DOHH2 (cell line): ENCODE measurements at regions not wholly inside any gene's neighbourhood (a gene's known extent, or its start where the extent isn't known, plus 50 kb on each side); places are given as distances from the start of the nearest gene placed in this dataset.

Experiments used
- H3F3A ChIP-seq: fragments of 200-600 bp; sonication (generic), shearing (Covaris generic); 2 replicates; pipeline ENCODE4 v1.6.0; 2016; ENCODE audit warnings: antibody characterized with exemption, mild to moderate bottlenecking; ENCODE audit not compliant: control insufficient read depth, insufficient read depth
- H3K27ac ChIP-seq: fragments of 200-600 bp; sonication (generic); 2 replicates; pipeline ENCODE4 v1.5.1; 2014; ENCODE audit warnings: low read depth, mild to moderate bottlenecking, low read length, moderate library complexity
- H3K27me3 ChIP-seq: fragments of 200-600 bp; sonication (generic); 2 replicates; pipeline ENCODE4 v1.6.1; 2014; ENCODE audit warnings: mild to moderate bottlenecking, low read length, mixed read lengths; ENCODE audit not compliant: control insufficient read depth
- H3K36me3 ChIP-seq: fragments of 200-600 bp; sonication (generic); 2 replicates; pipeline ENCODE4 v1.6.1; 2014; ENCODE audit warnings: mild to moderate bottlenecking, low read length, moderate library complexity, mixed read lengths; ENCODE audit not compliant: control insufficient read depth
- H3K4me1 ChIP-seq: fragments of 200-600 bp; sonication (generic); 2 replicates; pipeline ENCODE4 v1.6.1; 2014; ENCODE audit warnings: mild to moderate bottlenecking, low read length, mixed read lengths; ENCODE audit not compliant: control insufficient read depth
- H3K4me2 ChIP-seq: fragments of 200-600 bp; sonication (generic); 2 replicates; pipeline ENCODE4 v1.6.0; 2014; ENCODE audit warnings: mild to moderate bottlenecking, low read length, moderate library complexity
- H3K4me3 ChIP-seq: fragments of 200-600 bp; sonication (generic); 2 replicates; pipeline ENCODE4 v1.5.1; 2014; ENCODE audit warnings: mild to moderate bottlenecking, low read length, mixed read lengths
- H3K79me2 ChIP-seq: fragments of 200-600 bp; sonication (generic); 2 replicates; pipeline ENCODE4 v1.6.1; 2014; ENCODE audit warnings: mild to moderate bottlenecking, low read length, mixed read lengths; ENCODE audit not compliant: control insufficient read depth
- H3K9me2 ChIP-seq: fragments of 200-600 bp; sonication (generic); replicated peaks from 2 replicates; pipeline ENCODE4 v1.6.1; 2014; ENCODE audit warnings: mild to moderate bottlenecking, low read length, mixed read lengths; ENCODE audit not compliant: control insufficient read depth
- H3K9me3 ChIP-seq: fragments of 200-600 bp; sonication (generic); 2 replicates; pipeline ENCODE4 v1.6.1; 2014; ENCODE audit warnings: antibody characterized with exemption, low read length, mixed read lengths; ENCODE audit not compliant: control insufficient read depth, insufficient read depth
- H4K20me1 ChIP-seq: fragments of 200-600 bp; sonication (generic); 2 replicates; pipeline ENCODE4 v1.6.0; 2014; ENCODE audit warnings: low read depth, mild to moderate bottlenecking, antibody characterized with exemption, low read length, moderate library complexity; ENCODE audit not compliant: control insufficient read depth, insufficient read depth
- CTCF ChIP-seq: fragments of 200-600 bp; sonication (generic); IDR thresholded peaks from one replicate; pipeline ENCODE4 v1.5.1; 2014; ENCODE audit warnings: antibody characterized with exemption, mild to moderate bottlenecking, low read depth, low read length; ENCODE audit not compliant: poor library complexity, severe bottlenecking
- EZH2phosphoT487 ChIP-seq: fragments of 200-600 bp; sonication (generic); IDR thresholded peaks from 2 replicates; pipeline ENCODE4 v1.6.1; 2017; ENCODE audit warnings: borderline replicate concordance, mild to moderate bottlenecking, antibody characterized with exemption, low read length, moderate library complexity, mixed read lengths

DNA sequence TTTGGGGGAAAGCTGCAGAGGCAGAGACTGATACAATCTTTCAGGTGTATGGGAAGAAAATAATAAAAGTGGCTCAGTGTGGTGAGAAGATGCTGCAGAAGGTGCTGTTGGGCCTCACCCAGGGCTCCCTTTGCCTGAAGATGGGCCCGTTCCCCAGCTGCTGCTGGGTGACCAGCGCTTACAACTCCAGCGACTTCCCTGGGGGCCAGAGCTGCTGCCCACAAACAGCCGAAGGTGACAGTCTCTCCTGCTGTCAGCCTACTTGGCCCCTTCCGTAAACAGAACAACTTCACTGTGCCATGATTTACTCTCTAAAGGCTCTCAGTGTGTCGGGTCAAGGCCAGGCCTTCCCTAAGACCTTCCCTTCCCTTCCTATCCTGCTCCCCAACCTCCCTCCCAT lies 93.6 kb upstream of the PCBD1 start:
- no peak overlapping the region for H3K27ac ChIP-seq
- no peak overlapping the region for H3K4me3 ChIP-seq
- H3K27me3 ChIP-seq = no peaks in the 10 kb centered on the region
- no peaks in the 10 kb centered on the region for H3K36me3 ChIP-seq
- no peak overlapping the region for H3K4me2 ChIP-seq
- H4K20me1 ChIP-seq = no peaks in the 10 kb centered on the region
- no peaks in the 10 kb centered on the region for H3K9me3 ChIP-seq
- H3K79me2 ChIP-seq = no peaks in the 10 kb centered on the region
- H3K4me1 ChIP-seq = no peaks in the 10 kb centered on the region
- H3F3A ChIP-seq = no peaks in the 10 kb centered on the region
- no peaks in the 10 kb centered on the region for H3K9me2 ChIP-seq
- TF ChIP-seq CTCF (no peak), EZH2phosphoT487 (no peak)

DNA sequence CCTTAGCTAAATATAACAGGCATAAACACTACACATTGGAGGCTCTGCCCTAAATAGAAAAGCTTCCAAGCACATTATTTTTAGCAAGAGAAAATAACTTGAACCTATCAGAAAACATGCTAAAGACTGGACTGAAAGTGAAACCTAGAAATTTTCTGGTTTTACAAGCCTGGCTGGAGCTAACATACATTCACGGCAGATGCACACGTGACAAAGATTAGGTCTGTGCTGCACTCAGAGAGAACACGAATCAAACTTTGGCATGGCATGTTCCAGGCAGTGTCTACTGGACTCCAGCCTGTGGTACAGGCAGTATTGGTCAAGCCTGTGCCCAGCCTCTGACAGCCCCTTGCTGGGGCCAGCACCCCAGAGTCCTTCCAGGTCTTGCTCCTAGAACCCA lies 94.1 kb upstream of the PCBD1 start:
- Histone ChIP-seq H3F3A (no peaks in the 10 kb centered on the region), H4K20me1 (no peaks in the 10 kb centered on the region), H3K27ac (no peak overlapping the region), H3K9me2 (no peaks in the 10 kb centered on the region), H3K4me1 (no peaks in the 10 kb centered on the region), H3K36me3 (no peaks in the 10 kb centered on the region), H3K4me2 (no peak overlapping the region), H3K4me3 (no peak overlapping the region), H3K9me3 (no peaks in the 10 kb centered on the region), H3K79me2 (no peaks in the 10 kb centered on the region), H3K27me3 (no peaks in the 10 kb centered on the region)
- TF ChIP-seq CTCF = no peak
- TF ChIP-seq EZH2phosphoT487 = no peak

- Histone ChIP-seq H3K27ac (no peak overlapping the region), H3K4me3 (no peak overlapping the region), H3K9me3 (no peaks in the 10 kb centered on the region), H3K36me3 (no peaks in the 10 kb centered on the region), H3K79me2 (no peaks in the 10 kb centered on the region), H3K4me2 (no peak overlapping the region), H4K20me1 (no peaks in the 10 kb centered on the region), H3K4me1 (no peaks in the 10 kb centered on the region), H3K9me2 (no peaks in the 10 kb centered on the region), H3K27me3 (no peaks in the 10 kb centered on the region), H3F3A (no peaks in the 10 kb centered on the region)
- TF ChIP-seq EZH2phosphoT487 = no peak
- no peak for TF ChIP-seq CTCF
These were observed 96.8 kb upstream of the PCBD1 start for GRCh38 chr10:70984986-70985722.
